ENCODE measurements at regions not wholly inside any gene's neighbourhood (a gene's known extent, or its start where the extent isn't known, plus 50 kb on each side); places are given as distances from the start of the nearest gene placed in this dataset.
"Not testable (repeated sequence)": the region's sequence is repeated elsewhere in the genome, so short reads cannot be mapped to it uniquely, and the experiment has no call there.

DNA sequence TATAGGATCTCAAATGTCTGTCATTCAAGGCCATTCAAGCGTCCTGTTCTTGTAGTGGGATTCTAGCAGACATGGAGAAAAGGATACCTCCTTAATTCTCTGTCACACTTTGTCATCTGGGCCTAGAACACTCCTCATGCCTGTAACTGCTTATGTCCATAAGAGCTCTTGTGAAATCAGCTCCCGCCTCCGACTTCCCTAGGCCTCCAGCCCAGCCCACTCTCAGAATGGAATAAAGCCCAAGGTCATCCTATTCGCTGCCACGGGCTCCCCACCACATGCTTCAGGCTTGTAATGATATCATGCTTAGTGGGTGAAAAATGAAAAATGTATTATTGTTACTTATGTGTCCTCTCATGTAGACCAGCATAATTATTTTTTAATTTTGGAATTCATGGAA is 632.5 kb downstream of the ISL1 start:
- no peak for DNase-seq (ENCODE audit: low read depth)

DNA sequence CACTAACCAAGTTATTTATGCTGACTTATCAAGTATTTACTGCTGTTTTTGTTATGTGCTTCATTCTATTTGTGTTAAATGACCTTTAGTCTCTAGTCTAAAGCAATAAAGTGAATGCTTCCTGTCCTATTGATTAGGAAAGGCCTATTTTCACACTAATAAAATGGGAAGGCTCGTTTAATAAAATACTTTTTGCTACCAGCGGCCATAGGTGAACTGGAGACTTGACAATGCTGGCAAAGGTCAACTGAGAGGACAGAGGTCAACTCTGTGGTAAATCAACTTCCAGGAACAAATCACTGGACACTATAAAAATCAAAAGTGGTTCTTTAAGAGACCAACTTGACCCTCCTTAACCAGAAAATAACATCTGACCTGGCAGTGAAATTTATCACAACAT is 634.3 kb downstream of the ISL1 start:
- no peak for DNase-seq (ENCODE audit: low read depth)

DNA sequence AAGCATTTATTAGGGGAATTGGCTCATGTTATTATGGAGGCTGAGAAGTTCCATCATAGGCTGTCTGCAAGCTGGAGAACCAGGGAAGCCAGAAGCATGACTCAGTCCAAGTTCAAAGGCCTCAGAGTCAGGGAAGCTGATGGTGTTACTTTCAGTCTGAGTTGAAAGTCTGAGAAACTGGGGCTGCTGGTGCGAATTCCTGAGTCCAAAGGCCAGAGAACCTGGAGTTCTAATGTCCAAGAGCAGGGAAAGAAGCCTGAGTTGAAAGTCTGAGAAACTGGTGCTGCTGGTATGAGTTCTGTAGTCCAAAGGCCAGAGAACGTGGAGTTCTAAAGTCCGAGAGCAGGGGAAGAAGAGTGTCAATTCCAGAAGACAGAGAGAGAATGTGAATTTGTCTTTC is 641.1 kb downstream of the ISL1 start:
- DNase-seq (ENCODE audit: low read depth): no peak

DNA sequence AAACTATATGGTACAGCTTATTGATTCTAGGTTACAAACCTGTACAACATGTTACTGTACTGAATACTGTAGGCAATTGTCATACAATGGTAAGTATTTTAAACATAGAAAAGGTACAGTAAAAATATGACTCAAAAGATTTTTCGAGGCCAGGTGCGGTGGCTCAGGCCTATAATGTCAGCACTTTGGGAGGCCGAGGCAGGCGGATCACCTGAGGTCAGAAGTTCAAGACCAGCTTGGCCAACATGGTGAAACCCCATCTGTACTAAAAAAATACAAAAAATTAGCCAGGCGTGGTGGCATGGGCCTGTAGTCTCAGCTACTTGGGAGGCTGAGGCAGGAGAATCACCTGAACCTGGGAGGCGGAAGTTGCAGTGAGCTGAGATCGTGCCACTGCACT is 646.6 kb downstream of the ISL1 start:
- DNase-seq (ENCODE audit: low read depth): not testable (repeated sequence)

DNA sequence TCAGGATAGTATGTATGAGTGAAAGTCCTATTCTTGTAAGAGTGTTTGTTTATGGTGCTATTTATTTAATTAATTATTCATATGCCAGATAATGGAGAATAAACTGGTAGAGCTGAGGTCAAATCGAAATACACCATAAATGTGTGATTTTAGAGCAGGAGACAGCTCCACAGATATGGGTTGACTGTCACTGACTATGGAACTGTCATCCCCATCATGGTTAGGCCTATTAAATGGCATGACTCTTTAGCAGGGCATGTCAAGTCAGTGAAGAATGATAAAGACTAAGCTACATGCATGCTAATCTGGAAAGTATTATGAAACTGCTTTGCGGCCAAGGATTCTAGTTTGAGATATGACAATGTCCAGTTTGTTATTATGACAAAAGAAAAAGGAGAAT is 658.6 kb downstream of the ISL1 start:
- no peak for DNase-seq (ENCODE audit: low read depth)

DNA sequence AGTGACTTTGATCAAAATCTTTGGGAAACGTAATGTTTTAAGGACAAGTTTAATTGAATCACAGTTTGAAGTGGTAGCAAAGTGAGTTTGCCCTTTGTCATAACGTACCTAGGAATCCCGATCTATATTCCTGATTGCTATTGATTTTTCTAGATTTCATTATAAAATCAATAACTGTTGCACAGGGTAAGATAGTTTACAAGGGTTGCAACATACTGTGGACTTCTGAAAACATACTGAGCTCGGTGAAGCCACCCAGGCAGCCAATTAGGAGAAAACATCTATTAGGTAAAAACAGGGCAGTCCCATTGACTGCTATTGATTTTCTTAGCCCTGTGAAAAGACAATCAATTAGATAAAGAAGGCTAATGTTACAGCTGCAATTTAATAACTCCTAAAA is 659.9 kb downstream of the ISL1 start:
- no peak for DNase-seq (ENCODE audit: low read depth)

DNA sequence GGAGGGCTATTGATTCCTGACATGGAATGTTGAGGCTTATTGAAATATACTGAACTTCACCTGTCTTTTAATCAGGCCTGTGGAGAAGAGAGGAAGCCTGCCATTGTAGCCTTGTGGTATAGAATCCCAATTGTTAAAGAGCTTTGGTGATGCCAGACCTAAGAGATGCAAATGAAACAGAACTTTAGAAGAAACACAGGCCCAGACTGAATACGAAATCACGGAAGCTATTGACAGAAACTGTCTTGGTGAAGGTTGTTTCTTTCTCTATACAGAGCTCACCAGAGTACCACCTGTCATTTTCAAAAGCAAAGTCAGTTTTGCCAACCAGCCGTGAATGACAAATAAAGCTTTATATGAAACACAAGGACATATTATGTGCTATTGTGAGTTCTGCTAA is 660.3 kb downstream of the ISL1 start:
- no peak for DNase-seq (ENCODE audit: low read depth)

DNA sequence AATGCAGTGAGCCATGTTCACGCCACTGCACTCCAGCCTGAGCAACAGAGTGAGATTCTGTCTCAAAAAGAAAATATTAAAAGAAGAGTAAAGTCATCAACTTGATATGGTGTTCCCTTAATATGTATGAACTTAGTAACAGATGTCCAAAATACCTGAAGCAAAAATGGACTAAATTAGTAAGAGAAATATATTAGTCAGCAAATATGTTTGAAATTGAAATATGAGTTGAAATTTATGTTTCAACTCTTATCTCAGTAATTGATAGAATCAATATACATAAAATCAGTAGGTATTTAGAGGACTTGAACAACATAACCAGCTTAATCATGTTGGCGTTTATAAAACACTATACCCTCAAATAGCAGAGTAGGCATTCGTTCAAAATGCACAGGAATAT is 668.5 kb downstream of the ISL1 start:
- DNase-seq (ENCODE audit: low read depth): no peak

DNA sequence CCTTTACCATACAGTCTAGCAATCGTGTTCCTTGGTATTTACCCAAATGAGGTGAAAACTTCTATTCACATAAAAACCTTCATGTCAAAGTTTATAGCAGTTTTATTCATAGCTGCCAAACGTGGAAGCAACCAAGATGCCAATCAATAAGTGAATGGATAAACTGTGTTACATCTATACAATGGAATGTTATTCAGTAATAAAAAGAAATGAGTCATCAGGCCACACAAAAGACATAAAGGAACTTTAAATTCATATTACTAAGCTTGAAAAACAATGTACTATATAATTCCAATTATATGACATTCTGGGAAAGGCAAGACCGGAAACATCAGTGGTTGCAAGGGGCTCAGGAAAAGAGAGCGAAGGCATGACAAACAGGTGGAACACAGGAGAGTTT is 679.9 kb downstream of the ISL1 start:
- no peak for DNase-seq (ENCODE audit: low read depth)

DNA sequence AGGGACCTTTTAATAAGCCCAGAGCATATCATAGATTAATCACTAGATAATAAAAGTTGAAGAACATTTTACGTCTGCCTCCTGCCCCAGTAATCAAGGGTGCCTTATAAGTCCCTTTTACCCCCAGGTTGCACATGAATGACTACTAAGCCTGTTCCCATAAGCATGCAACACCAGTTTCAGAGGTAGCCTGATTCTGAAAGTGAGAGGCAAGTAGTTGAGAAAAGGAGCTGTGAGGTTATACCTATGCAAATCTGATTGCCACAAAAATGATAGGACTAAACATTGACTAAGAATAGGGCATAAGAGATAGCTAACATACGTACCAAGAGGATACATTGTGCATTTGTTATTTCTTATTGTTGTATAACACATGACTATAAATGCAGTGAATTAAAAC is 681.9 kb downstream of the ISL1 start:
- no peak for DNase-seq (ENCODE audit: low read depth)

DNA sequence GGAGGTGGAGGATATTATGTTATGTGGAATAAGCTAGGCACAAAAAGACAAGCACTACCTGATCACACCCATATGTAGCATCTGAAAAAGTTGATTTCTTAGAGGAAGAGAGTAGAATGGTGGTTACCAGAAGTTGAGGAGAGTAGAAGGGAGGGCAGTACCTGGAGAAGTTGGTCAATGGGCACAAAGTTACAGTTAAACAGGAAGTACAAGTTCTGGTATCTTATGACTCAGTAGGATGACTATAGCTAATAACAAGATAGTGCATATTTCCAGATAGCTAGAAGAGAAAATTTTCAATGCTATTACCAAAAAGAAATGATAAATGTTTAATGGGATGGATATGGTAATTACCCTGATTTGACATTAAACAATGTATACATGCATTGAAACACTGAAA is 686.7 kb downstream of the ISL1 start:
- DNase-seq (ENCODE audit: low read depth): no peak

DNA sequence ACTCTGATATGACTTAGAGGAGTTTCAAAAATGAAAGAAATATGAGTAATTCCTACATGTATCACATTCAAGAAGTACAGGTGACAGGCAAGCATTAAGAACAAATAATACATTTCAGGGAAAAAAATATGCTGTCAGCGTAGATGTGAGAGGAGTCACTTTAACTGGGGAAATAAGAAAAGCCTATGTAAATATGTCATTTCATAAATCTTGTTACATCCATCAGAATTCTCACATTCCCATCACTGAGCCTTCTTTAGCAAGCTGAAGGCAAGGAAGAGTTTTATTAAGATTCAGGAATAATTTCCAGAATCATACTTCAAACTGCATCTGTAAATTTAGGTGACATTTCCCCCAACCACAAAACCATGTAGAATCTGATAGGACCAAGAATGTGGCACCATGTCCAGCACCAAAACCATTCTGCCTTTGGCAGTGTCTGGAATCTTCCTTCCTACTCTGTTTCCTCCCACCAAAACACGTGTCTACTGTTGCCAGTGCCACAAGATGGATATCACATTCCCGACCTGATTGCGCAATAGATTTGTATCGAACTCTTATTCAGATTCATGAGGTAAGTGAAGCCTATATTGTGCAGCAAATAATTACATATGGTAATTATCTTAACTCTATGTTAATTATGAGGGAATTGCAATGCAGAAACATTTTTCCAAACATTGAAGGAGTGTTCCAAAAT is 690.9 kb downstream of the ISL1 start:
- DNase-seq (ENCODE audit: low read depth): no peak

DNA sequence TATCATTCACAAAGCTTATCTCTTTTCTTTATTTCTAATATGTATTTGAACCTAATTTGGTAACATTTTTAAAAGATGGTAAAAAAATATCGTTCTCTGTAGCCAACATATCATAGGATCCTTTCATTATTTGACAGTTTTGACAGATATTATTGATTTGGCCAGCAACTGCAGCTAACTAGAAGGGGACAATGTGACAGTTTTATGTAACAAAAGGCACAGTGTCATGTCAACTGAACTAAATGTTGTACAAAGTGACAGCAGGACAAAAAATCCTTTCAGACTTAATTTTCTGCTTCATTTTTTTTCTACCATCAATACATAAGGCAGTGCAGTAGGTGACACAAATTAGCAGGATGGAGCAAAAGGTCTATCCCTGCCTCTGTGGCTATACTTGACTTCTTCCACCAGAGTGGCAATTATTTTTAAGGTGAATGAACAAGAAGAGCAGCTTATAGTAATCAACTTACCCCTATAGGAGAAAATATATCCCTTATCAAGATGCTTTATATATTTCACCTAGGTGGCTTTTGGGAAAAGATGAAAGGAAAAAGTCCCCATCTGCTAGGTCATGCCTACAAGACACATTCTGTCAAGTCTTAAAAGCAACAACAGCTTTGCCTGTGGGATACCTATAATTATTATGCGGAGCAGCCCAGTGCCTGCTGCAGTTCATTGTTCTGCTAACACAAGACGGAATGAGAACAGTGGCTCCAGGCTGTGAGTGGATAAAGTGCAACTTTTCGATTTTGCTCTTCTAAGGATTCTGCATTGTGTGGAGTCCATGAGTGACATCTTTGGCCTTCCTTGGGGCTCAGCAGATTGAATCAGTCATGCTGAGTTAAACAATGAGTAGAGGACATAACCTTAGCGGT is 694.9 kb downstream of the ISL1 start:
- DNase-seq (ENCODE audit: low read depth): no peak

DNA sequence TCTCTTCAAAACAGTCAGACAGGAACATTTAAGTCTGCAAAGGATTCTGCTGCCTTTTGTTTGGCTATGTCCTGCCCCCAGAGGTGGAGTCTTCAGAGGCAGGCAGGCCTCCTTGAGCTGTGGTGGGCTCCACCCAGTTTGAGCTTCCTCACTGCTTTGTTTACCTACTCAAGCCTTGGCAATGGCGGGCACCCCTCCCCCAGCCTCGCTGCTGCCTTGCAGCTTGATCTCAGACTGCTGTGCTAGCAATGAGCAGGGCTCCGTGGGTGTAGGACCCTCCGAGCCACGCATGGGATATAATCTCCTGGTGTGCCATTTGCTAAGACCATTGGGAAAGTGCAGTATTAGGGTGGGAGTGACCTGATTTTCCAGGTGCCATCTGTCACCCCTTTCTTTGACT is 685.4 kb upstream of the ITGA1 start:
- DNase-seq (ENCODE audit: low read depth): not testable (repeated sequence)

DNA sequence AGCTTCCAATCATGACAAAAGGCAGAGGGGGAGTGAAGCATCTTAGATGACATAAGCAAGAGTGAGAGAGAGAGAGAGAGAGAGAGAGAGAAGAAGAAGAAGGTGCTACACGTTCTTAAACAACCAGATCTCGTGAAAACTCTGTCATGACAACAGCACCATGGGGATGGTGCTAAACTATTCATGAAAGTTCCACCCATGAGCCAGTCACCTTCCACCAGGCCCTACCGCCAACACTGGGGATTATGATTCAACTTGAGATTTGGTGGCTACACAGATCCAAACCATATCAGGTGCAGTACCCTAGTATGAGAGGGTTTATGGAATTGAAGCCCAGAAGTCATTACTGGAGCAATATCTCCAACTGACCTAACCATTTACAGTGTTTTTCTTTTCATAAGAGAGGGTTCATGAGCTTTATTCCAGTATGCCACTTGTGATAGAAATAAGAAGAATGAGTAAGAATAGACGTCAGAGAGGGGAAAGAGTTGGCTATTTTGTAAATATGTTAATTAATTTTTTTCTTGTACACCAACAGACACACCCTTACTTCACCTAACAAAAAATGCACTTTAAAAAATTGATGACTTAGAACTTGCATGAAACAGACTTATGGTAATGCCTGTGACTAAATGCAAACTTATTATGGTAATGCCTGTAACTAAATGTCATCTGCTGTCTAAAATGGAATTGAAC is 680.4 kb upstream of the ITGA1 start:
- DNase-seq (ENCODE audit: low read depth): no peak

DNA sequence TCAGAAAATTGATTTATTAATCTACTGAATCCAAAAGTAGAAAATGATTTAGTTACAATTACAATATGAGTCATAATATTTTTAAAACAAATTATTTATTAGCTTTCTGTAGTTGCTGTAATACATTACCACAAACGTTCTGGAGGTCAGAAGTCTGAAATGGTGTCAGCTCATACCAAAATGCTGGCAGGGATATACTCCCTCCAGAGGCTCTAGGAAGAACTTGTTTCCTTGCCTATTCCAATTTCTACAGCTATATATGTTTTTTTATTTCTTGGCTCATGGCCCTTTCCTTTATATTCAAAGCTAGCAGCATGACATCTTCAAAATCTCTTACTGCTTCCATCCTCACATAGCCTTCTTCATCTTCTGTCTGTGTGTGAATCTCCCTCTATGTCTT is 667.9 kb upstream of the ITGA1 start:
- no peak for DNase-seq (ENCODE audit: low read depth)

DNA sequence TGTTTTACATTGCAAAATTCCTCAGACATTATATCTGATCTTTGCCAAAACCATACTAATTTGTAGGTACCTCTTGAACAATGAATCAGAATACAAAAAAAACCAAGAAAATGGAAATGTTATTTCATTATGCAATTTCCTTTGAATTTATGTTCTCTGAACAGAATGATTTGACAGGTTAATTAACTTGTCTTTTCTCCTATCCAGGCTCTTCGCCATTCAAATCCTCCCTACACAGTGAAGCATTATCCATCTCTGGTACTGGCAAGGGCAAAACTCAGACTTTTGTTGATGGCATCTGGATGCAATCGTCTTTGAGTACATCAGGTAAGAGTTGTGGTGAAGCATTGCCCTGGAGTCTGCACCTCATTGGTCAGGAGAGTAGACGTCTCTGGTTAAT is 655.7 kb upstream of the ITGA1 start:
- DNase-seq (ENCODE audit: low read depth): no peak

DNA sequence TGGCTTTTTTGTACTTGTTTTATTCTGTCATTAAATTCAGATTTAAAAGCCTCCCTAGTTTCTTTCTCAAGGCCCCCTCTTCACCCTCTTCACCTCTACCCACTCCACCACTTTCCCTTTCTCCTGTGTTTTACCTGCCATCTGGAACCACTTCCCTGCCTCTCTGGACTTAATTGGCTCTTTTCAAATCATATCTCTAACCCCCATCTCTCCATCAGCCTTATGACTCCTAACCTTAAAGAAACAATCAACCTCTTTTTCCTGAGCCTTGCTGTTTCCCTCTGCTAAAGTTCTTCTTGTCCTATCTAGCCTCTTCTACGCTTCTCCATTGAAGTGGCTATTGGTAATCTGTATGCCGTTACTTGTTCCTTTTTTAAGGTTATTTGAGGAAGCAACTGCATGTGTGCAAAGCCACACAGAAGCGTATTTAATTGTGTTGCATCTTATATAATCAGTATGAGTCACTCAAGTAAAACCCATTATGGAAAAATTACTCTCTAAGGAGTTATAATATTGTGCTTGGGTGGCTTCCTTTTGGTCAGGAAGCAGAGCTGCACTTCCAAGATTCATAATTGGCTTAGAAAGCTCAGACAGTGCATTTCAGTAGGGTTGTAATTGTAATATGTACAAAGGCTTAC is 653.6 kb upstream of the ITGA1 start:
- no peak for DNase-seq (ENCODE audit: low read depth)

DNA sequence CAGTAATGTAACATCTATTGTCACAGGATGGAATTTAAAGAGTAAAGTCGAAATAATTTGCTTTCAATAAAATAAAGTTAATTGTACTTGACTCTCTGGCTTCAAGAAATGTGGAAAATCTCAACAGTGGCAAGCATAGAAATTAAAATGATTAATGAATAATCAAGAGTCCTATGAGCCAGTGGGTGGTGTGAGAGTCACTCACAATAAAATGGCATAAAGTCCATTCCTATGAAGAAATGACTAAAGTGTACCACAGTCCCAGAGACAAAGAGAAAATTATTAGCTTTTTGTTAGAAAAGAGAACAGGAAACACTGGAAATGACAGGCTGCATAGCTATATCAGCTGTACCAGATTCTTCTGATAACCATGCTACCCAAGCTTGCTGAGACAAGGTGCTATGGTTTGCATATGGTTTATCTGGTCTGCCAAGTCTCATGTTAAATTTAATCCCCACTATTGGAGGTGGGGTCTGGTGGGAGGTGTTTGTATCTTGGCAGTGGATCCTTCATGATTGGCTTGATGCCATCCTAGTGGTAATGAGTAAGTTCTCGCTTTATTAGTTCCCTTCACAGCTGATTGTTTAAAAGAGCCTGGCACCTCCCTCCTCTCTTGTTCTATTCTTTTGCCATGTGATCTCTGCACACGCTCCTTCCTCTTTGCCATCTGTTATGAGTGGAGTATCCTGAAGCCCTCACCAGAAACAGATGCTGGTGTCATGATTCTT is 647.7 kb upstream of the ITGA1 start:
- DNase-seq (ENCODE audit: low read depth): no peak

DNA sequence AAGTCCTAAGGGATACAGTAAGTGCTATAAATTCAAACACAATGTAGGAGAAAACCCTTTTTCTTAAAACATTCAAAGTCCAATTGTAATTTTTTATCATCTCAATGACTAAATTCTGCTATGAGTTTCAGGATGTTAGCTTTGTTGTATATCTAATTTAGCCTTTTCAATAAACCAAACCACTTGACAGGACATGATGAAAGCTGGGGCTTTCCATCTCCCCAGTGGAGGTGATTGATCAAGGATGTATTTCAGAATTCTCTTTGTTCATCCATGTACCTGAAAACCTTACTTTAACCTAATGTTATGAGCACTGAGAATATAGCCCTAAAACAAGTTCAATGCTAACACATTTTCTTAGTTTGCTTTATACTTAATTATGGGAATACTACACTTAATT is 639.0 kb upstream of the ITGA1 start:
- DNase-seq (ENCODE audit: low read depth): no peak

DNA sequence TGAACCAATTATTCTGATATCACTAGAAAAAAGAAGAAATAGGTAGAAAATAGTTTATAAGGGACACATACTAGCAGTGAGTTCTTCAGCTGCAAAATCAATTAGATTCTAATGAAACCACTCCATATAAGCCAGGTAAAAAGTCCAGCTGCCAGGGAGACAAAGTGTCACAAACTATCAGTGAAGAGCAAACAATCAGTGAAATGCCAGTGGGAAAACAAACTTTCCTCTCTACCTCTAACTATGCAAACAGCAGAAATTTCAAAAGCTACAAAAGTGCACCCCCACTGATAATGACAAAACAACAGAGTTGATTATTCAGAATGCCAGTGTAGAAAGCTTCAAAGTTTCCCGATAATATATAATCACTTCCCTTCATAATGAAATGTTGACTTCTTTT is 637.2 kb upstream of the ITGA1 start:
- DNase-seq (ENCODE audit: low read depth): no peak

DNA sequence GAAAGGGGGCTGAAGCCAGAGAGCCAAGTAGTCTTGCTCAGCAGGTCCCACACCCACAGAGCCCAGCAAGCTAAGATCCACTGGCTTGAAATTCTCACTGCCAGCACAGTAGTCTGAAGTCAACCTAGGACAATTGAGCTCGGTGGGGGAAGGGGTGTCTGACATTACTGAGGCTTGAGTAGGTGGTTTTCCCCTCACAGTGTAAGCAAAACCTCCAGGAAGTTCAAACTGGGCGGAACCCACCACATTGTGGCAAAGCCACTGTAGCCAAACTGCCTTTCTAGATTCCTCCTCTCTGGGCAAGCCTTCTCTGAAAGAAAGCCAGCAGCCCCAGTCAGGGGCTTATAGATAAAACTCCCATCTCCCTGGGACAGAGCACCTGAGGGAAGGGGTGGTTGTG is 630.9 kb upstream of the ITGA1 start:
- DNase-seq (ENCODE audit: low read depth): not testable (repeated sequence)
